ENCODE measurements at regions not wholly inside any gene's neighbourhood (a gene's known extent, or its start where the extent isn't known, plus 50 kb on each side); places are given as distances from the start of the nearest gene placed in this dataset.

DNA sequence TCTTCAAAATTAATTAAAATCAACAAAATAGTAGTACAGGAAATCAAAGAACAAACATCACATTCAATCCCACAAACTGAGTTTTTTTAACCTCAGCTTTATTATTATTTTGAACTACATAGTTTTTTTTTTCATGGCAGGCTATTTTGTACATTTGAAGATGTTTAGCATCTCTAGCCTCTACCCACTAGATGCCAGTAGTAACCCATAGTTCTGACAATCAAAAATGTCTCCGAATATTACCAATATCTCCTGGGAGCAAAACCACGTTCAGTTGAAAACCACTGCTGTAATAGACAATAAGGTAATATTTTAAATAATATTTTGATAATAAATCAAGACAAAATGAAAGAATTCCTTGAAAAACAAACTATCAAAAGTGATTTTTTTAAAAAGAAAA lies 702.6 kb upstream of the LRRTM1 start:
- TF ChIP-seq GATA2 (IDR thresholded peaks at IDR 0.05; ENCODE audit: low read depth, low read length), result no peak
- no peak for TF ChIP-seq GATA3 (IDR thresholded peaks at IDR 0.05; ENCODE audit: low read depth, low read length)

Data from SH-SY5Y (cell line).